SW 1271 (cell line): ENCODE measurements at regions not wholly inside any gene's neighbourhood (a gene's known extent, or its start where the extent isn't known, plus 50 kb on each side); places are given as distances from the start of the nearest gene placed in this dataset.

ENCODE experiments used
- DNase-seq, 2 experiments: peaks; one replicate each; lab custom pipeline; 2025; lab: John Stamatoyannopoulos, UW

- DNase-seq, result no peak
Observed at GRCh38 chr6:40753048-40753447, 165.9 kb upstream of the LRFN2 start.

DNA sequence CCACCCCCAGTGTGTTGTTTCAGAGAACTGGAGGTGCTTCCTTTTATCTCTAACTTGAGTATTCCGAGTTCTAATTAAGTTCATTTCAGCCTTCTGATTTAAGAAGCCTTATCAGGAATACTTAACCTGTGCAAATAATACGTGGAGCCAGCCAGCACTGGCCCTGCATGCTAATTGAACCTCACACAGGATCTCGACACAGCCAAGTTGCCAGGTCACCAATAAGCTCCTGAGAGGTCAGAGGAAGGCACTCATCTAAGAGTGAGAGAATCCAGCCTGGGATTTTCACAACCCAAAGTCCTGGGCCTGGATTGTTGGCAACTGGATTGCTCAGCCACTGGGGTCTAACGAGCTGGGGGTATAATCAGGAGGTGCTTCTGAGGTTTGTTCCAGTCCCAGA lies 157.7 kb upstream of the LRFN2 start:
- DNase-seq, result no peak

- no peak for DNase-seq
Observed at GRCh38 chr6:40743690-40744446, 156.7 kb upstream of the LRFN2 start.

GRCh38 chr6:40743226-40743625 lies 156.1 kb upstream of the LRFN2 start:
- no peak for DNase-seq

- no peak for DNase-seq
Observed at GRCh38 chr6:40740518-40740917, 153.4 kb upstream of the LRFN2 start.

GRCh38 chr6:40738551-40739193 lies 151.5 kb upstream of the LRFN2 start:
- no peak for DNase-seq

- DNase-seq, result no peak
Observed at GRCh38 chr6:40735521-40735920, 148.4 kb upstream of the LRFN2 start.

DNA sequence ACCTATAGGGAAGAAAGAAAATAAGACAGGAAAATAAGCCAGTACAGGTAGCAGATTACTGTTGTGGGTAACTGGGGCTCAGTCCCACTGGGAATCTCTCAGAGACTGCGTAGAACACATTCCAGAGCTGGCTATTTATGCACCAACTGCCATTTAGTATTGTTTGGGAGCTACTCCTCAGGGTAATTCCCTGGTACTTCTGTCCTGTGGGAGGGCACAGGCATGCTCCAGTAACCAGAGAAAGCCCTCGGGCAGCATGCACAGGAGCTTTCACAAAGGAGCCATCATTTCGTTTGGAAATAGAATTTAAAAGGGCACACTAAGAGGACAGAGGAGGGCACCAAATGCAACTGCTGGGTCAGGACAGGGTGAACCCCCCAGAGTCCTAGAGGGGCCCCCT lies 148.0 kb upstream of the LRFN2 start:
- no peak for DNase-seq

GRCh38 chr6:40734607-40735006 lies 147.4 kb upstream of the LRFN2 start:
- no peak for DNase-seq

DNA sequence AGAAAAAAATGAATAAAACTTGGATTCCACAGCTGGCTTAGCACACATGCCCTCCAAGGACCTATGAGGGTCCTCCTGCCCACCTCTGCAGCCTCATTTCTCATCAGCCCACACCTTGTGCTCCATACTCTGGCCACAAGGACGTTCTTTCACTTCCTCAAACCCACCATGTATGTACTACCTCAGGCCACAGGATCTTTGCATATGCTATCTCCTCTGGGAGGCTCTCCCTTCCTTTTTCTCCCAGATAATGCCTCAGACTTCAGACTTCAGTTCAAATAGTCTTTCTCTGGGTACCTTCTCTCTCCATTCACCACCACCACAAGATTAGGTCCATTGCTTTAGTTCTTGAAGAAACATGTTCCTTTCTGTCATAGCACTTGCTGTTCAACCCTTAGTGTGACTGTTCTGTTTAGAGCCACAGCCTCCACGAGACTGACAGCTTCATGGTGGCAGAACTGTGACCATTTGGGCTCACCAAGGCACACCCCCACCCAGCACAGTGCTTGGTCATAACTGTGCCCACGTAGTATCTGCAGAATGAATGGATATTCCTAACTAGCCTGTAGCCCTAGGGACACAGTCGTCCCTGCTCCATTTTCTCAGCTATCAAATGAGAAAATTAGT lies 146.7 kb upstream of the LRFN2 start:
- no peak for DNase-seq

- no peak for DNase-seq
Observed at GRCh38 chr6:40733290-40733689, 146.1 kb upstream of the LRFN2 start.

DNA sequence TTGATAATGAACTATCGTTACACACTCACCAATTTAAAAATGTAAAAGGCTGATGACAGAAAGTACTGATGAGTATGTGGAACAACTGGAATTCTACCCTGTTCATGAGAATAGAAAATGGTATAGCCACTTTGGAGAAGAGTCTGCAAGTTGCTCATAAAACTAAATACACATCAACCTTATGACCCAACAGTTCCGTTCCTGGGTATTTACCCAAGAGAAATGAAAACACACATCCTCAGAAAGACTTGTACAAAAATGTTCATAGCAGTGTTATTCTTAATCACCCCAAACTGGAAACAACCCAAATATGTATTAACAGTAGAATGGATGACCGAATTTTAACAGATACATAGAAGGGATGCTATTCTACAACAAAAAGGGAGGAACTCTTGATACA lies 145.7 kb upstream of the LRFN2 start:
- no peak for DNase-seq

DNA sequence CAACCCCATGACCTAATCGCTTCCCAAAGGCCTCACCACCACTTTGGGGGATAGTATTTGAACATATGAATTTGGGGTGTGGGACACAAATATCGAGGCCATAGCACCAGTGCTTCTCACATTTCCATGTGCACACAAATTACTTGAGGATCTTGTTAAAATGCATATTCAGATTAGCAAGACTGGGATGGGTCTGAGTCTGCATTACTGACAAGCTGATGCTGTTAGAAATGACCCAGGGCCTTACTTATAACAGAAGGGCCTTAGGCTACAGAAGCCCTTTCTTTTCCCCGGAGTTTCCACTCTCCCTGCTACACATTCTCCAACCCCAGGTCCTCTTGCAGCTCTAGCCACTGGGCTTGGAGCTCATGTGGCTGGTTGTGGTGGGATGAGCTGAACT lies 141.5 kb upstream of the LRFN2 start:
- no peak for DNase-seq

DNA sequence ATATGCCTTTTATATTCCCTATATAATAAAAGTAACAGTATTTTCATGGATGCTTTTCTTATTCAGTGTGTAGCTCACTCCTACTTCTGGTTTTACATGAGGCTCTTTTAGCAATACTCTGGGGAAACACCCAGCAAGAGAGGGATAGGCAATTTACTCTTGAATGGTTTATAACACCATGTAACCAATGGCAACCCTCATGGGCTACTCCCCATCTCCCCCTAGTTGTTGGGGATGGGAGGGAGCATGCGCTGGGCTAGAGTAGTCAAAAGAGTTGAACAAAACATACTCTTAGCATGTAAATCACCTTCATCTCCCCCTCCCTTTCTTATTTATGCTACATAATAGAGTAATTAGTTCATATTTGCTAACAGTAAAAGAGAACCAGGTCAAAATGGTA lies 140.1 kb upstream of the LRFN2 start:
- DNase-seq, result no peak

DNA sequence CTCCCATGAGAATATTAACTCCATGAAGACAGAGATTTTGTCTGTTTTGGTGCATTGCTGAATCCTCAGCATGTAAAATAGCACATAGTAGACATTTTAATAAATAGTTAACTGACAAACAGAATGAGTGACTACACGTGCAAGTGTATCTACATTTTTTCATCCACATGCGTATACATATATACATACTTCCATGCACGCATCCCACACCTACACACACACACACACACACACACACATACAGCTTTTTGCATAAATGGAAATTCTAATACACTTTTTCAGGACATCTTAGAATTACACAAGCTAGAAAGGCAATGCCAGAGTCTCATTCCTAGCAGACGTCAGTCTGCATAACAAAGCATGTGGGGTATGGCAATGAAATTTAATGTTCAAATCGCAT lies 139.7 kb upstream of the LRFN2 start:
- no peak for DNase-seq

DNA sequence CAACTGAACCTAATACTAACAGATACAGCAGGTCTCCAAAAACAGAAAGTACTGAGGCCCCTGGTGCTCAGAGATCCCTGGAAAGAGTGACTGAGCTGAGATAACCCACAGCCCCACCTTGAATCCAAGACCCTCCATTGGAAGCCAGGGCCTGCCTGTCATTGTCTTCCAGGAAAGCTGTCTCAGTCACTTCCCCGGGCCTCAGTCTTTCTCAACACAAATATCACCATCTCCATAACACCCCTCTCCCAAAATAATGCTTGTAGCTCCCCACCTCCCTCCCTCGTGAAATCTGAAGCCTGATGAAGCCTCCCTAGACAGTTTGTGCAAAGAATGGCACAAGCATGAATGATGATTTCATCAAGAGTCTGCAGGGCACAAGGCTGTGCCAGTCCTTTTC lies 138.2 kb upstream of the LRFN2 start:
- no peak for DNase-seq

- DNase-seq, result no peak
Observed at GRCh38 chr6:40724886-40725285, 137.7 kb upstream of the LRFN2 start.

GRCh38 chr6:40723967-40724366 lies 136.8 kb upstream of the LRFN2 start:
- DNase-seq, result peak in 1 of 2 experiments; percentile 10

DNA sequence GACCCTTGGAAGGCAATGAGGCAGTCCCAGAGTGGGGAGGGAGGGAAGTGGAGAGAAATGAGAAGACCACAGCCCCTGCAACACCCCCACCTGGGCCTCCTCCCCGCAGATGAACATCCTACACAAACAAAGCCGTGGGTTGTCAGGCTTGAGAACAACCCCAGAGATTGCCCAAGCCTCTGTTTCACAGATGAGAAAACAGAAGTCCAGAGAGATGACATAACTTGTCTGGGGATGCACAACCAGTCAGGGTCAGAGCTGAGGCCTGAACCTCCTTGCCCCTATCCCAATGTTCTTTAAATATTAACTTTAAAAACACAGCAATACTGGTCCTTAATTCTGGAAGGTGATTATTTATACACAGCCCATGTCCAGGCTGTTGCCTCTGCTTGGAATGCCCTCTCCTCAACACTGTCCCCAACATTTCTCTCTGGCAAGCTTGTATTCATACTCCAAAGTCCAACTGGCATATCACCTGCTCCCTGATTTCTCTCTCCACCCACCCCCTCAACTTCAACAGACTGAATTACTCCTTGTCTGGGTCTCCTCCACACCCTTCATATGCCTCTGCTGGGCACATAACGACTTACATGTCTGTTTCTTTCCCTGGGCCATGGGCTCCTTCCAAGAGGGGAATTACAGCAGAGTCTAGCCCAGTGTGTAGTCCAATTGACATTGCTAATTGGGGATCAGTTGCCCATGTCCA lies 135.5 kb upstream of the LRFN2 start:
- no peak for DNase-seq

GRCh38 chr6:40722091-40722490 lies 134.9 kb upstream of the LRFN2 start:
- no peak for DNase-seq

- DNase-seq, result no peak
Observed at GRCh38 chr6:40721271-40721952, 134.2 kb upstream of the LRFN2 start.

DNA sequence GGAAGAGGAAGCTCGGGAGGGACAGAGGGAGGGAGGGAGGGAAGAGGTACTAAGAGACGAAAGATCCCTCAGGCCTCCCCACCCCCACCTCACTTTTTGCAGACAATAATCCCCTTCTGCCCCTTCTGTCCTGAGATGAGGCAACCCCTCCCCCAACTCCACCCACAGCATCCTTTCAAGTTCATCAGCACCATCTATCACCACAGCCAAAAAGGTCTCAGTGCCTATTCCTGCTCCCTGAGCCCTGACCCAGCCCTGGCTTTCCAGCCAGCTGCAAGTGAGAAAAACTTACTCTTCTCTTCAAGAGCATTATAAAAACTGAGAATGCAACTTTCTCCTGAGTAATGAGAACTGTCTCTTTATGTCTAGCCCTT lies 133.2 kb upstream of the LRFN2 start:
- no peak for DNase-seq
